GM20431 (cell line): ENCODE measurements at regions not wholly inside any gene's neighbourhood (a gene's known extent, or its start where the extent isn't known, plus 50 kb on each side); places are given as distances from the start of the nearest gene placed in this dataset.
"Not testable (repeated sequence)": the region's sequence is repeated elsewhere in the genome, so short reads cannot be mapped to it uniquely, and the experiment has no call there.

ENCODE experiments used
- in situ Hi-C: fragments of 300-500 bp; cut with MseI, MboI; formaldehyde crosslinking; loops from one replicate; pipeline ENCODE4 v1.15.0; 2020; ENCODE audit warnings: low sequenced_read_pairs; ENCODE audit not compliant: unreplicated experiment

DNA sequence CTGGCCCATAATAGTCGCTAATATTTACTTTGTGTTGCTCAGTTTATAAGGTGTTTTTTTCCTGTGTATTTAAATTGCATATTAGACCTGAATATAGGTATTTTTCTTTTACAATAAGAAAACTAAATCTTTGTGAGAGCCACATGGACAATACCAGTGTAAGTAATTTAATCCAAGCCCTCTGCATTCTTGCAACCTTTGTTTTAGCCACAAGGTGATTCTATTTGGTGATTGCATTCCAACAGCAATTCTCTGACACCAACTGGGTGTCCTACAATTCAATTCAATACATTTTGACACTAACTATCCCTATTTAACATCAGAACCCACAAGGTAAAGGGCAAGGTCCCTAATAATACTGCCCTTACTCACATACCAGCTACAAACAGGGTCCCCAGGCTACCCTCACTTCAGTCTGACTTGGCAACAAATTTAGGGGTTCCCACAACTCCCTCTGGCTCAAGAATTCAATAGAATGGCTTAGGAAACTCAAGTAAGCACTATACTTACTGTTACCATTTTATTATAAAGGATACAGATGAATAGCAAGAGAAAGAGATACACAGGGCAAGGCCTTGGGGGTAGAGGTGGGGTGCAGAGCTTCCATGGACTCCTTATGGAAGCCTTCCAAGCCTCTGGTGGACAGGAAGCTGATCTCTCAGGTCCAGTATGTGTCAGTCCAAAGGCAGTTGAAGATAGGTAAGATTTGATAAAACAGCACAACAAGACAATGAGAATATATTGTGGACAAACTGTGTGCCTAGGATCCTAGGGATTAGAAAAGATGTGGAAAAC is 169.3 kb downstream of the CD83 start:
- in situ Hi-C loops: no loop called here

GRCh38 chr6:14287707-14288106 is 170.1 kb downstream of the CD83 start:
- in situ Hi-C loops: no loop called here

- in situ Hi-C loops: no loop called here
Measured at GRCh38 chr6:14288910-14289309, 171.3 kb downstream of the CD83 start.

GRCh38 chr6:14290041-14290771 is 172.6 kb downstream of the CD83 start:
- in situ Hi-C loops: no loop called here

- in situ Hi-C loops: no loop called here
Measured at GRCh38 chr6:14290772-14291330, 173.3 kb downstream of the CD83 start.

- in situ Hi-C loops: no loop called here
Measured at GRCh38 chr6:14291331-14291730, 173.8 kb downstream of the CD83 start.

- in situ Hi-C loops: no loop called here
Measured at GRCh38 chr6:14292119-14292518, 174.5 kb downstream of the CD83 start.

GRCh38 chr6:14294270-14294951 is 176.8 kb downstream of the CD83 start:
- in situ Hi-C loops: no loop called here

DNA sequence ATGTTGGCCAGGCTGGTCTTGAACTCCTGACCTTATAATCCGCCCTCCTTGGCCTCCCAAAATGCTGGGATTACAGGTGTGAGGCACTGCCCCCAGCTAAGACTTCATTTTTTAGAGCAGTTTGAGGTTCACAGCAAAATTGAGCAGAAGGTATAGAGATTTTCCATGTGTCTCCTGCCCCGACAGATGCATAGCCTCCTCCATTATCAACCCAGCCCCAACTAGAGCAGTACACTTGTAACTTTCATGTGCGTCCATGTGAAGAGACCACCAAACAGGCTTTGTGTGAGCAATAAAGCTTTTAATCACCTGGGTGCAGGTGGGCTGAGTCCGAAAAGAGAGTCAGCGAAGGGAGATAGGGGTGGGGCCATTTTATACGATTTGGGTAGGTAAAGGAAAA is 179.1 kb downstream of the CD83 start:
- in situ Hi-C loops: not testable (repeated sequence)

- in situ Hi-C loops: not testable (repeated sequence)
Measured at GRCh38 chr6:14297118-14297517, 179.5 kb downstream of the CD83 start.

GRCh38 chr6:14300189-14300588 is 182.6 kb downstream of the CD83 start:
- in situ Hi-C loops: not testable (repeated sequence)

DNA sequence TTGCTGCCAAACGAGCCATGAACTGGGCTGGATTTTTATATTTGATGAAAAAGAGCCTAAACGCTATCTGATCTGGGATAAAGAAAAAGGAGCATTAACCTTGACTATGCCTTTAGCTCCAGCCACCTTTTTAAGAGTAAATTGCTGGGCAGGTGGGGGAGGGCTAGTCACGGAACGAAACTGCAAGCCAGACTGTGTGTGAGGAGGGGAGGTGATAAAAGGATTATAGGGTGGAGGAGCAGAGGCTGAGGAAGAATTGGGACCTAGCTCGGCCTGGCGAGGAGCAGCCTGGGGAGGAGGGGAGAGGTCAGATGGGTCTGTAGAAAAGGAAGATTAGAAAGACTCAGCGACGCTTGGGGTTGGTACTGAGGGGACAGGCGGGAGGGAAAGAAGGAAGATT is 183.1 kb downstream of the CD83 start:
- in situ Hi-C loops: not testable (repeated sequence)

DNA sequence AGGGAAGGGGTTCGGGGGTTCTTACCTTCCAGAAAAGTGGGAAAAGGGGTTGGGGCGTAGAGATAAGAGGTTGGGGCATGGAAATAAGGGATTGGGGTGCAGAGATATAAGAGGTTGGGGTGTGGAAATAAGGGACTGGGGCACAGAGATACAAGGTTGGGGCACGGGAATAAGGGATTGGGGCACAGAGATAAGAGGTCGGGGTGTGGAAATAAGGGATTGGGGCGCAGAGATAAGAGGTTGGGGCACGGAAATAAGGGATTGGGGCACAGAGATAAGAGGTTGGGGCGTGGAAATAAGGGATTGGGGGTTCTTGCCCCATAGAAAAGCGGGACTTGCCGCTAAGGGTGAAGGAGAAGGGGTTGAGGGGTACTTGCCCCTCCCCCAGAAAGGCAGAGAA is 183.9 kb downstream of the CD83 start:
- in situ Hi-C loops: not testable (repeated sequence)

GRCh38 chr6:14305131-14305530 is 187.6 kb downstream of the CD83 start:
- in situ Hi-C loops: no loop called here

- in situ Hi-C loops: no loop called here
Measured at GRCh38 chr6:14305624-14306023, 188.1 kb downstream of the CD83 start.

GRCh38 chr6:14306151-14306906 is 188.8 kb downstream of the CD83 start:
- in situ Hi-C loops: no loop called here

DNA sequence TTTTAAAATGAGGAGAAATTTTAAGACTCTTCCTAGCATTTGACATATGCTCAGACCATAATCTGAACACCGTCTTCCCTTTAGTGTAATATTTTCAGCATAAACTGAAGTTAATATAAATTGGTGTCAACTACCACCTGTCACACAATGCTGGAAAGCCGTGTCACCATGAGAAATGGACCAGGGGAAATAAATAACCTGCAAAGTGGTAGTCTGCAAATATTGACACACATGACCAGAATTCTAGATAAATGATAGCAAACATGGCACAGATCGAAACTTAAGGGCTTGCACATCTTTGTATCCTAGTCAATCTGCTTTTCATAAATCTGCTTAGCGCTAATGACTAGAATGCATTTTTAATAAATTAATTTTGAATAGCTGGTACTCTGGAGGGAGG is 191.9 kb downstream of the CD83 start:
- in situ Hi-C loops: no loop called here

GRCh38 chr6:14309951-14310445 is 192.4 kb downstream of the CD83 start:
- in situ Hi-C loops: no loop called here

DNA sequence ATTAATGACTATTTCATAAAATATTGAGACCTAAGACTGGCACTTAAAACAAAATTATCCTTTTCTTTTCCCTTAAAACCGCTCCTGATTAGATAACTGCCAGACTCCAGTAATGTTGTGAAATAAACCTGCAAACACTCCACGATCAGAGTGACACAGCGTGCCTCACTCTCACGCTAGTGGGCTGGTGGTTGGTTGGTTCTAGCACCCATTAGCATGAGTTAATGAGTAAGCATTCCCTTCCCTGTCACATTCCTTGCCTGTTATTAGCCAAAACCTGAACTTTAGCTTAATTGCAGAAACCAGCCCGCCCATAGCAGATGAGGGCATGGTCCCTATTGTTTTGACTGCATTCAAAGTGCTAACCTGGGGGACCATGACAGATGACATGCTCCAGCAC is 193.4 kb downstream of the CD83 start:
- in situ Hi-C loops: no loop called here

GRCh38 chr6:14312587-14312986 is 195.0 kb downstream of the CD83 start:
- in situ Hi-C loops: no loop called here
